ENCODE measurements at regions not wholly inside any gene's neighbourhood (a gene's known extent, or its start where the extent isn't known, plus 50 kb on each side); places are given as distances from the start of the nearest gene placed in this dataset.

DNA sequence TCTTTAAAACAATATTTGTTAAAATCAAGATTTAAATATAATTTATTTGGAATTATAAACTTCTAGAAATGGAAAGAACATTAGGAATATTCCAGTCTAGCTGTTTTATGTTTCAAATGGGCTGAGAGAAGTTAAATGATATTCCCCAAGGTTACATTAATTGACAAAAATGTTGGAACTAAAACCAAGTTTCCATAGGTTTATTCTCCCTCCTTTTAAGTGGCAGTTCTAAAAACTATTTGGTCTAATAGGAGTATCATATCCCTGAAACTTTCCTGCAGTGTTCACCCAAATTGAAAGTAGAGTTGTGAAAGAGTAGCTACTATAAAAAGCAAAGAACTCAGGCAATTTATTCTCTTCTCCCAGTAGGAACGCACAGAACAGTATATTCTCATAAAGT, 1185.5 kb downstream of the LRFN5 start:
- no peaks in the 10 kb centered on the region for H3K4me1 ChIP-seq (ENCODE audit: control insufficient read depth, insufficient read depth, low read length, unreplicated experiment)
- no peak overlapping the region for H3K4me3 ChIP-seq (ENCODE audit: low read depth, low read length)
- no peak overlapping the region for H2AFZ ChIP-seq (ENCODE audit: low read length, unreplicated experiment)
- H3K36me3 ChIP-seq (ENCODE audit: insufficient read depth, low read length) = no peaks in the 10 kb centered on the region
- no peaks in the 10 kb centered on the region for H3K79me2 ChIP-seq (ENCODE audit: control insufficient read depth, insufficient read depth, low read length, unreplicated experiment)
- no peak overlapping the region for H3K27ac ChIP-seq (ENCODE audit: low read depth, low read length)
- H3K27me3 ChIP-seq (ENCODE audit: insufficient read depth, low read length) = no peaks in the 10 kb centered on the region

DNA sequence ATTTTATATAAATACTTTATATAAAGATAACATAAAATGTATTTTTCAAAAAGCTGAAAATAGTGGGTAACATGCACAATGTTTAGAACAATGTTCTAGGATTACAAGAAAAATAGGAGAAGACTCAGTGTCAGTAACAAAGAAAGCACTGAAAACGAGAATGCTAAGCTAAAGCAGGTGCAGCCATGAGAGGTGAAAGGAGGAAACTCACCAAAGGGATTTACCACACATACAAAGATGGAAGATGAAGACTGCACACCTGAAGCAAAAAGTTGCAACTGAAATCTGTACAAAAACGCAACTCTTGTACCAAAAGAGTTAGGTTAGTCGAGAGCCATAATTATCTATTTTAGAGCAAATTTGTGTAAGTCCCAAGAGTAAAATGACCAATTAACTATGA, 1176.1 kb downstream of the LRFN5 start:
- Histone ChIP-seq H3K4me3 (ENCODE audit: low read depth, low read length) (no peak overlapping the region), H3K27me3 (ENCODE audit: insufficient read depth, low read length) (no peaks in the 10 kb centered on the region), H2AFZ (ENCODE audit: low read length, unreplicated experiment) (no peak overlapping the region), H3K79me2 (ENCODE audit: control insufficient read depth, insufficient read depth, low read length, unreplicated experiment) (no peaks in the 10 kb centered on the region), H3K27ac (ENCODE audit: low read depth, low read length) (no peak overlapping the region), H3K36me3 (ENCODE audit: insufficient read depth, low read length) (no peaks in the 10 kb centered on the region), H3K4me1 (ENCODE audit: control insufficient read depth, insufficient read depth, low read length, unreplicated experiment) (no peaks in the 10 kb centered on the region)

DNA sequence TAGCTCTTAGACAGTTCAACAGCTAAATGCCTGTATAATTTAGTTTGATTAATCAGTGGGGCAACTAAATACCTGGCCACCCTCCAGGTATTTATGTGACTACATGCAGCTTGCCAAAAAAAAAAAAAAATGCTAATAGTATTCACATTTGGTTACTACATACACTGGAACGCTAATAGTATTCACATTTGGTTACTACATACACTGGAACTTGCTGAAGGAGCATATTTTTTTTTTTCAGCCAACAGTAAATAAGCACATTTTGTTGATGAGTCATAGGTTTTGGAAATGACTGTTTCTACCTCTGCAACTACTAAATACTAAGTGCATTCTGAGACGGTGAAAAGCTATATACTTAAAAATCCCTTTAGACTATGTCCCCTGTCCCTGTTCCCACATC, 1172.3 kb downstream of the LRFN5 start:
- no peak overlapping the region for H3K4me3 ChIP-seq (ENCODE audit: low read depth, low read length)
- no peaks in the 10 kb centered on the region for H3K27me3 ChIP-seq (ENCODE audit: insufficient read depth, low read length)
- H3K4me1 ChIP-seq (ENCODE audit: control insufficient read depth, insufficient read depth, low read length, unreplicated experiment) = no peaks in the 10 kb centered on the region
- no peaks in the 10 kb centered on the region for H3K36me3 ChIP-seq (ENCODE audit: insufficient read depth, low read length)
- H3K79me2 ChIP-seq (ENCODE audit: control insufficient read depth, insufficient read depth, low read length, unreplicated experiment) = no peaks in the 10 kb centered on the region
- no peak overlapping the region for H2AFZ ChIP-seq (ENCODE audit: low read length, unreplicated experiment)
- H3K27ac ChIP-seq (ENCODE audit: low read depth, low read length) = no peak overlapping the region

DNA sequence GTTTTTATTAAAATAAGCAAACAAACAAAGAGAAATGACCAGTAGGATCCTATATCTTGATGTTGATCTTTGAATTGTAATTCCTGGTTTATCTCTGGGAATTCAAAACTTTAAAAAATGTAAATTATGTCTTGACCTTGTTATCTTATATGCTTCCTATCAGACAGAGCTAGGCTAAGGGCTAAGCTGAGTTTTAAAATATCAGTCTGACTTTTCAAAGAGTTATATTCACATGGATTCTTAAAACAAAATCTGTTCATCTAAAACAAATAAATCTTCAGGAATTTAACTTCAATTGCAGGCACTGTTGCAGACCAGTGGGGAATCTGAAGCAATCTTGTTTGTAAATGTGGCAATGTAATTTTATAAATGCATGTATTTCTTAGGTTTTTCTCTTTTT, 1144.1 kb downstream of the LRFN5 start:
- no peak overlapping the region for H2AFZ ChIP-seq (ENCODE audit: low read length, unreplicated experiment)
- H3K27ac ChIP-seq (ENCODE audit: low read depth, low read length) = no peak overlapping the region
- H3K36me3 ChIP-seq (ENCODE audit: insufficient read depth, low read length) = no peaks in the 10 kb centered on the region
- H3K27me3 ChIP-seq (ENCODE audit: insufficient read depth, low read length) = no peaks in the 10 kb centered on the region
- H3K4me1 ChIP-seq (ENCODE audit: control insufficient read depth, insufficient read depth, low read length, unreplicated experiment) = no peaks in the 10 kb centered on the region
- no peak overlapping the region for H3K4me3 ChIP-seq (ENCODE audit: low read depth, low read length)
- H3K79me2 ChIP-seq (ENCODE audit: control insufficient read depth, insufficient read depth, low read length, unreplicated experiment) = no peaks in the 10 kb centered on the region

DNA sequence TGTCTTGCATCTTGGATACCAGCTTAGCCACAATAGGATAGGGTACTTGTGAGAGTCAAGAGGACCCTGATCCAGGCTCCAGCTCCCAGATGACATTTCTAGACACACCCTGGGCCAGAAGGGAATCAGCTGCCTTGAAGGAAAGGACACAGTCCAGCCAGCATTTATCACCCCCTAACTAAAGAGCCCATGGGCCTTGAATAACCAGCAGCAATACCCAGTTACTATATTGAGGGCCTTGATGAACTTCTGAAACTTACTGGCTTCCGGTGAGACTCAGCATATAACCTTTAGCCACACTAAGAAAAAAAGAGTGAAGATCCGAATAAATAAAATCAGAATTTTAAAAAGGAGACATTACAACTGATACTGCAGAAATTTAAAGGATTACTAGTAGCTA, 1135.4 kb downstream of the LRFN5 start:
- H2AFZ ChIP-seq (ENCODE audit: low read length, unreplicated experiment) = no peak overlapping the region

DNA sequence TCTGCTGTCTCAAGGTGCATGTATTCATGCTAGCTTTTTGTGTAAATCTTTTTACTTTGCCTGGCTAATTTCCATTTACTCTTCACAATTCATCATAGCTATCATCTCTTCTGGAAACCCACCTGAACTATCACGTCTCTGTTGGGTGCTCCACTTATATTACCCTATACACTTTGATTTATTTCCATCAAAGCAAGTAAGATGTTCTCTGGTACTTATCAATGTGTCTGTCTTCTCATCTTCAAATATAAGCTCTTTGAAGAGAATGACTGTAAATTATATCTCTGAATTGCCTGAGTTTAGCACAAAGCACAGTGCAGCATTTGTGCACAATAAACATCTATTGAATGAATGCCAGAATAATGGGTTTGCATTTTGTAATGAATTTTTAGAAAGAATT, 1129.7 kb downstream of the LRFN5 start:
- Histone ChIP-seq H2AFZ (ENCODE audit: low read length, unreplicated experiment) (no peak overlapping the region), H3K4me3 (ENCODE audit: low read depth, low read length) (no peak overlapping the region), H3K79me2 (ENCODE audit: control insufficient read depth, insufficient read depth, low read length, unreplicated experiment) (no peaks in the 10 kb centered on the region)

More for the DNA sequence above, 1135.4 kb downstream of the LRFN5 start:
- no peaks in the 10 kb centered on the region for H3K27me3 ChIP-seq (ENCODE audit: insufficient read depth, low read length)
- no peak overlapping the region for H3K27ac ChIP-seq (ENCODE audit: low read depth, low read length)
- no peaks in the 10 kb centered on the region for H3K4me1 ChIP-seq (ENCODE audit: control insufficient read depth, insufficient read depth, low read length, unreplicated experiment)
- H3K36me3 ChIP-seq (ENCODE audit: insufficient read depth, low read length) = no peaks in the 10 kb centered on the region
- no peaks in the 10 kb centered on the region for H3K79me2 ChIP-seq (ENCODE audit: control insufficient read depth, insufficient read depth, low read length, unreplicated experiment)
- no peak overlapping the region for H3K4me3 ChIP-seq (ENCODE audit: low read depth, low read length)

DNA sequence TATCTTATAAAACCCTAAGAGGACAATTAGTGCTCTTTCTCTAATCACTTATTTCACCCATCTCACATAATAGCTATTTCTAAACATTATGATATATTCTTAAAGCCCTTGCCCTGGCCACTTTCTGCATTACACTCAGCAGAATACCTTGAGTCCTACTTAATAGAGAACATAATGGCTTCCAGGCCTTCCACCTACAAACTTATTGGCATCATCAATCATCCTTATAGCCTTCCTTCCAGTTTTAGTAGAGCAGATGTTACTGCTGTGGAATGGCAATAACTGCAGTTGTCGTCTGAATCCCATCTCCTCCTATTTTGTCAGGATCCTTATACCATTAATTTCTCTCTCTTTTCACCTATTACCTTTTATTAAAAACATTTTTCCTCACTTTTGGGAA, 1127.4 kb downstream of the LRFN5 start:
- H3K4me1 ChIP-seq (ENCODE audit: control insufficient read depth, insufficient read depth, low read length, unreplicated experiment) = no peaks in the 10 kb centered on the region
- H3K79me2 ChIP-seq (ENCODE audit: control insufficient read depth, insufficient read depth, low read length, unreplicated experiment) = no peaks in the 10 kb centered on the region
- H3K27ac ChIP-seq (ENCODE audit: low read depth, low read length) = no peak overlapping the region
- no peak overlapping the region for H3K4me3 ChIP-seq (ENCODE audit: low read depth, low read length)
- H2AFZ ChIP-seq (ENCODE audit: low read length, unreplicated experiment) = no peak overlapping the region
- H3K36me3 ChIP-seq (ENCODE audit: insufficient read depth, low read length) = no peaks in the 10 kb centered on the region
- no peaks in the 10 kb centered on the region for H3K27me3 ChIP-seq (ENCODE audit: insufficient read depth, low read length)

More for the DNA sequence above, 1129.7 kb downstream of the LRFN5 start:
- H3K4me1 ChIP-seq (ENCODE audit: control insufficient read depth, insufficient read depth, low read length, unreplicated experiment) = no peaks in the 10 kb centered on the region
- H3K27ac ChIP-seq (ENCODE audit: low read depth, low read length) = no peak overlapping the region
- no peaks in the 10 kb centered on the region for H3K36me3 ChIP-seq (ENCODE audit: insufficient read depth, low read length)
- H3K27me3 ChIP-seq (ENCODE audit: insufficient read depth, low read length) = no peaks in the 10 kb centered on the region

DNA sequence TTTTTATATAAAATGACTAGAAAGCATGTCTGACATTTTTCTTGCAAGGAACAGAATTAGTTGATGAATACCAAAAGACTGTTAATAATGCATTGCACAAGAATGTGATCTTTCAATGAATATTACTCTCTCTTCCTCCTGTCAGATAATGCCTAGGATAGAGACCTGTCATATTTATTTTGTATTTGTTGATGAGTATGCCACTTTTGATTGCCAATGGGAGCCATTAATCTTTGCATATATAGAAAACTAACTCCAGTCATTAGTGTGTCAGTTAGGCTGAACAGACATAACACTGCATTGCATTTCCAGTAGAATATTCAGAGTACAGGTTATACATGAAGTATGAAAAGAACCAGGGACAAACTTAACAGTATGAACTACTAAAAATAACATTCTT, 1125.3 kb downstream of the LRFN5 start:
- Histone ChIP-seq H3K27me3 (ENCODE audit: insufficient read depth, low read length) (no peaks in the 10 kb centered on the region), H3K36me3 (ENCODE audit: insufficient read depth, low read length) (no peaks in the 10 kb centered on the region), H3K27ac (ENCODE audit: low read depth, low read length) (no peak overlapping the region), H3K4me1 (ENCODE audit: control insufficient read depth, insufficient read depth, low read length, unreplicated experiment) (no peaks in the 10 kb centered on the region), H2AFZ (ENCODE audit: low read length, unreplicated experiment) (no peak overlapping the region), H3K79me2 (ENCODE audit: control insufficient read depth, insufficient read depth, low read length, unreplicated experiment) (no peaks in the 10 kb centered on the region), H3K4me3 (ENCODE audit: low read depth, low read length) (no peak overlapping the region)

DNA sequence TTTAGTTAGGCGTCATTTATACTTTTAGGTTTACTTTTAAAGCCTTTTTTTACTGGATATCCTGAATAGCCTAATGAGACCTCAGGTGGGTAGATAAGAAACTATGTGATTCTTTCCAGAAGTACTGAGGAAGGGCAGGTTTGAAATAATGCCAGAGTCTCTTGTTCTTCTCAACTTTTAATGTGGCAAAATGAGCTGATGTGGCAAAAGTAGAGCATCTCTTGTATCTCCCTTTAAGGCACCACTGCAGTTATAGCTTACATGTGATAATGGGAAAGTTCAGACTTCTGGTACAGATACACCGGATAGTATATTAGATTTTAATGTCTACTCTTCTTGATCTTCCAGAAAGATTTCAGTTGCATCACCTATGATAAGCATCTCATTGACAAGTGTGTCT, 1124.8 kb downstream of the LRFN5 start:
- no peak overlapping the region for H3K4me3 ChIP-seq (ENCODE audit: low read depth, low read length)
- H3K79me2 ChIP-seq (ENCODE audit: control insufficient read depth, insufficient read depth, low read length, unreplicated experiment) = no peaks in the 10 kb centered on the region
- H3K4me1 ChIP-seq (ENCODE audit: control insufficient read depth, insufficient read depth, low read length, unreplicated experiment) = no peaks in the 10 kb centered on the region
- no peak overlapping the region for H3K27ac ChIP-seq (ENCODE audit: low read depth, low read length)
- no peaks in the 10 kb centered on the region for H3K27me3 ChIP-seq (ENCODE audit: insufficient read depth, low read length)
- no peak overlapping the region for H2AFZ ChIP-seq (ENCODE audit: low read length, unreplicated experiment)
- H3K36me3 ChIP-seq (ENCODE audit: insufficient read depth, low read length) = no peaks in the 10 kb centered on the region

DNA sequence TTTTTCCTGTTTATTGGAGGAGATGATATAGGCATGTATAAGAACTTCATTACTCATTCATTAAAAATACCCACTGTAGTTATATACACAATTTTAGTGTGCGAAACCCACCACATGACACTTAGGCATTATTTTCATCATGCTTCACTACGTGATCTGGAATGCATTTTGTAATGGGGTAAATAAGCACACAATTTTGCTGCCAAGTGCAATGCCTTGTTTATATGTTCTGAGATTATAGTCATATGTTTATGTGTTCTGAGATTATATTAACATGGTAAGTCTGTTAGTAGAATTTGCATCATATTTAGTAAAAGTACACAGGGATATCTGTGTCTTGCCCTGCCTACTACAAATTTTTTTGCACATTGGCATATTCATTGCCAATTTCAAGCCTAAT, 1123.0 kb downstream of the LRFN5 start:
- no peaks in the 10 kb centered on the region for H3K27me3 ChIP-seq (ENCODE audit: insufficient read depth, low read length)
- no peaks in the 10 kb centered on the region for H3K79me2 ChIP-seq (ENCODE audit: control insufficient read depth, insufficient read depth, low read length, unreplicated experiment)
- H3K4me1 ChIP-seq (ENCODE audit: control insufficient read depth, insufficient read depth, low read length, unreplicated experiment) = no peaks in the 10 kb centered on the region
- no peak overlapping the region for H2AFZ ChIP-seq (ENCODE audit: low read length, unreplicated experiment)
- no peaks in the 10 kb centered on the region for H3K36me3 ChIP-seq (ENCODE audit: insufficient read depth, low read length)
- no peak overlapping the region for H3K4me3 ChIP-seq (ENCODE audit: low read depth, low read length)
- H3K27ac ChIP-seq (ENCODE audit: low read depth, low read length) = no peak overlapping the region

DNA sequence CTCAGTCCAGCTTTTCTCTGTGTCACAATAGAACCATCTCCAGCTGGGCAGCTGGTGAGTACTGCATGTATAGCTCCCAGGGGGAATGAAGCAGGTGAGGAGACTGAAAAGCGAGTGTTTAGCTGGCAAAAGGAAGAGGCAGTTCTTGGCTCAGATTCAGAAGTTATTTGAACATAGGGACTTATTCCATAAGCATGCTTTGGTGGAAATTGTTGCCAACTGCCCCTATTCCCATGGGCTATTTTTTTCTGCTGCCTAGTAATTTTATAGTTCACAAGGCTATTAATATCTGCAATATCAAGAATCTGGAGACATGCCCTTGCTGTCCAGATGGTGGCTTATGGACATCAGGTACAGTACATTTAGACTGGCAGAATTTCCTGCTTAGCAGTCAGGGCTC, 1112.7 kb downstream of the LRFN5 start:
- Histone ChIP-seq H3K4me3 (ENCODE audit: low read depth, low read length) (no peak overlapping the region), H2AFZ (ENCODE audit: low read length, unreplicated experiment) (no peak overlapping the region), H3K27me3 (ENCODE audit: insufficient read depth, low read length) (no peaks in the 10 kb centered on the region), H3K4me1 (ENCODE audit: control insufficient read depth, insufficient read depth, low read length, unreplicated experiment) (peaks cover 8% of the 10 kb centered on the region), H3K27ac (ENCODE audit: low read depth, low read length) (no peak overlapping the region), H3K79me2 (ENCODE audit: control insufficient read depth, insufficient read depth, low read length, unreplicated experiment) (no peaks in the 10 kb centered on the region), H3K36me3 (ENCODE audit: insufficient read depth, low read length) (no peaks in the 10 kb centered on the region)

Measured in ACC112 (cell line).